HG03103 (cell line): ENCODE measurements at regions not wholly inside any gene's neighbourhood (a gene's known extent, or its start where the extent isn't known, plus 50 kb on each side); places are given as distances from the start of the nearest gene placed in this dataset.

Source experiments
- ATAC-seq: cut with Tn5 transposase; IDR thresholded peaks from one replicate; pipeline ENCODE4 v1.9.1; 2021; ENCODE audit warnings: low read depth; ENCODE audit not compliant: unreplicated experiment

GRCh38 chr12:67927815-67928214, 61.4 kb upstream of the IFNG-AS1 start:
- no peak for ATAC-seq

- ATAC-seq, result no peak
Observed at GRCh38 chr12:67928621-67929383, 60.4 kb upstream of the IFNG-AS1 start.

- no peak for ATAC-seq
Observed at GRCh38 chr12:67929384-67929772, 59.9 kb upstream of the IFNG-AS1 start.

GRCh38 chr12:67937822-67938221, 51.4 kb upstream of the IFNG-AS1 start:
- ATAC-seq, result no peak
